Pons (tissue), 1 donor: ENCODE measurements at regions not wholly inside any gene's neighbourhood (a gene's known extent, or its start where the extent isn't known, plus 50 kb on each side); places are given as distances from the start of the nearest gene placed in this dataset.
A peak's percentile ranks its signal among the peaks of the same experiment; 100 is the strongest.

ENCODE experiments used
- DNase-seq: peaks from one replicate; pipeline ENCODE4 v3.0.0-alpha.2; 2016; ENCODE audit warnings: low spot score

DNA sequence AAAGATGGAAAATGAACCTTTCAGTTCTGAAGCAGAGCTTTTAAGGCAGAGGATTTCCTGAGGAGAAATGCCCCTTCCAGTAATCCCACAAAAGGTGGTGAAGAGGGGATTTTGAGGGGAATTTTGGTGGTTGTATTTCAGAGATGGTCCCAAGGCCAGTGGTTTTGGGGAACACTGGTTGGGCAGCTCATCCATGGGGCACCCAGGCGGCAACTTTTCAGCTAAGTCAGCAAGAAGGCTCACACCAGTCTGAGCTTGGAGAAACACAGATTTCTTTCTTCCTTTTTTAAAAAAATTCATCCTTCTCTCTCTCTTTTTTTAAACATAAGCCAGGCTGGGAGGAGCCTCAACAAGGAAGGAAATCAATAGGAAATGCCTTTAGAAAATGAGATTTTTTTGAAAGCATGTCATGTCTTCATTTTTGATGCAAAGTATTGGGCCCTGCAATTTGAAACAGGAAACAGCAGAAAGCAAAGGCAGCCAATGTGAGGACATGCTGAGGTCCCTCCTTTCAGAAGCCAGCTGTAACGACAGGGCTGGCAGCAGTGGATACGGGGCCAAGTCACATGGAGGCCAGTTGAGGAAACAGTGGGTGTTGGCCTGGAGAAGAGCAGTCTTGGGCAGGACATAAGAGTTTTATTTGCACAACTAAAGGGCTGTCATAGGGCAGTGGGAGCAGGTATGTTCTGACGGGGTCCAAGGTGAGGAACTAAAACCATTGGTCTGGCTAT, 155.3 kb upstream of the KLF4 start:
- DNase-seq, result peak; percentile 50

DNA sequence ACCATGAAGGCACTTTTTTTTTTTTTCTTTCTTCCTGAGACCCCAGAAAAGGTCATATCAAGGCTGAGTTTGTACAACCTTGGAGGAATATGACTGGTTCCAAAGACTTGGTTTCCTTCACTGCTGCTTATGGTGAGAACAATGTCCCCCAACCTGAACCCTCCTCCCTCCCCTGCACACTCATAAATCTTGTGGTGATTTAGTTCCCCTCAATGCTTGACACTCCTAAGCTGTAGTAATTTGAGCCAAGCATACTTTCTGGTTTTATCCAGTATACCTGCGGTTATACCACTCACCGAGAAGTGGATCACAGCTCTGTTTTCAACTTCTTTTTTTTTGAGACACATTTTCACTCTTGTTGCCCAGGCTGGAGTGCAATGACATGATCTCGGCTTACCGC, 149.9 kb upstream of the KLF4 start:
- no peak for DNase-seq

DNA sequence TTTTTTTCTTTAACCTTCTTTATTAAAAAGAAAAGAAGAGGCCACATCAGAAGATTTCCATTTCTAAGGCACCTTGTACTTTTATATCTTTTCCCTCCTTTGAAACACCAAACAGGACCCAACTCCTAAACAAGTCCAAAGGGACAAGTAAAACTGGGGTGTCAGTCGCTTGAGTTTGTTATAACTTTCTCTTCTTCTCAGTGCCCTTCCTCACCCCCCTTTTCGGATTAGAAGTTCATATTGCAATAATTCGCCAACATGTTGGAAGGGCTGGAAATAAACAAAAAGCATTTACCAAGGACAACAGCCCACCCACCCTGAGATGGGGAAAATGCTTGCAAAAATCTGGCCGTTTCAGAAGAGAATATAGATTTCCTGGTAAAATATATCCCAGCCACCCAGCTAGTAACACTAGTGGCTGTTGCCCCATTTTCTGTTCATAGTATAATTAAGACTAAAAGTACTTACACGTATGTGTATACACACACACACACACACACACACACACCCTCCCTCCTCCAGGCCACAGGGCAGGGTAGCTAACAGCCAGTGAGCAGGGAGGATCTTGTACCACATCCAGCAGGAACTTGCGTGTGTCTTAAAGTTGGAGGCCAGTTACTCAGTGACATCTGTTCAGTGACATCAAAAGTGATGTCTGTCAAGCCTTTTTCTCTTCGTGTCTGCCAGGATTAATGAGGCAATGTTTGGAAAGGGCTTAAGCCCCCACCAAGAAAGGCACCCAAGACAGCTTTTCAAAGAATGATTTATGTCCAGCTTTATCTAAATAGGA, 149.1 kb upstream of the KLF4 start:
- peak; percentile 41 for DNase-seq

DNA sequence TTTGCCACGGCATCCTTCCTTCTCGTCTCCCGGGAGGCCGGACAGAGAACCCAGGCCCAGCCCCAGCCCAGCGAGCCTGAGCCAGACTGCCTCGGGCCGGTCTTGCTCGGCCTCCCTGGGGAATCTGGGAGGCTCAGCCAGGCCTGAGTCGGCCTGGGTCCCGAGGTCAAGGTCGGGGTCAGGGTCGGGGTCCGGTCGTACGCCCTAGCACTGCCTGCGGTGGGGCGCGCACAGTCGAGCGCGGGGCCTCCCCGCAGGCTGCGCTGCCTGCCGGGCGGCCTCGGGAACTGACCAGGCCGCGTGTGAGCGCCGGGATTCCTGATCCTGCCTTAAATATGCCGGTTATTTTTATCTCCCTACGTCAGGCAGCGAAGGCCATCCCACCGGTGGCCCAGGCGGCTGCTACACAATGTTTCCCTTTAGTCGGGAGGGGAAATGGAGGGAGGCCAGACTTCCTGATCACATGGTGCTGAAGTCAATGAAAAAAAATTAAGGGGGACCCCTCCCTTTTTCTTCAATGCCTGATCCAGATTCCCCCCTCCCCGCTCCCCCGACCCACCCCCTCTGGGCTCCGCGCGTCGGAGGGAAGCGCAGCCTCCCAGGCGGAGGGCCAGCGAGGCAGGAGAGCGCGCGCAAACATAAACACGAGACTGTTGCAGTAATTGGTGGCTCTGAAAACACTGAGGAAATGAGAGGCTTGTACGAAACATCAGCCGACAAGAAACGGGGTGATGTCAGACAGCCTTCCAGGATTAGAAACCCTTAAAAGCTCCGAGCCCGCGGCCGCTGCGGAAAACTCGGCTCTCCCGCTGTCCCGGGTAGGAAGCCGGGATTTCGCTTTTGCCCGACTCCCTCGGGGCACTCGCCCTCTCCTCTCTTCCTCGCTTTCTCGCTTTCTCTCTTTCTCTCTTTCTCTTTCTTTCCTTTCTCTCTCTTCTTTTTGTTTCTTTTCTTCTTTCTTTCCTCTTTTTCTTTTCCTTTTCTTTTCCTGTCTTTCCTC, 148.2 kb upstream of the KLF4 start:
- DNase-seq, result peak; percentile 92

DNA sequence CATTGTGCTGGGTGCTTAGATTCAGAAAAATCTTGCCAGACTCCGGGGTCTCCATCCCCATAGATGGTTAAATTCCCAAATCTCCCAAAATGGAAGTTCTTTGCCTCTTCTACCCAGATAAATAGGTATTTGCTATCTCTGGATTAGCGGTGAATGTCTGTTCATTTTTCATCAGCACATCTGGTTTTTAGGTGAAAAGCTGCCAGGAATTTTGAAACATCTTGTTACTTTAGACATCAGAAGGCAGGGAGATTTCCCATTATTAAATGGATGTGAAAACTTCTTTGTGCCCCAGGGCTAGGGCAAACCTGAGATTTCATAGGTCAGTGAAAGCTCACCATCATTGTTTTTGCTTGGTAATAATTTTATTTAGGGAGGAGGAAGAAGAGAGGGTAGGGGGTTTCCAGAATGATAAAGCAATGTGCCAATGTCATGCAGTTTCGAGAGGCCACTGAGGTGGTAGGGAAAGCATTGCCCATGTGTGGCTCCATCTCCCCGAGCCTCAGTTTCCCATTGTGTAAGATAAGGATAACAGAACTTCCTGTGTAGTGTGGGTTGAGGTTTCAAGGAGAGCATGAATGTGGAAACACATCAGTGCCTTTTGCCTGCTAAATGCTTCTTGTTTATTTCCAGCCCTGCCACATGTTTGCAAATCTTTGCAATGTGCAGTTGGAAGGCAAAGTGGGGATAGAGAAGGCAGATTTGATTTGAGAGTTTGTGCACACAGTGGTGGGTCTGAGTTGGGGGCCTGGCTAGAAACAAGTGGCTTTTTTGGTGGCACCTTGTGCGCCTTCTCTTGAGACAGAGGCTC, 147.2 kb upstream of the KLF4 start:
- peak; percentile 30 for DNase-seq

DNA sequence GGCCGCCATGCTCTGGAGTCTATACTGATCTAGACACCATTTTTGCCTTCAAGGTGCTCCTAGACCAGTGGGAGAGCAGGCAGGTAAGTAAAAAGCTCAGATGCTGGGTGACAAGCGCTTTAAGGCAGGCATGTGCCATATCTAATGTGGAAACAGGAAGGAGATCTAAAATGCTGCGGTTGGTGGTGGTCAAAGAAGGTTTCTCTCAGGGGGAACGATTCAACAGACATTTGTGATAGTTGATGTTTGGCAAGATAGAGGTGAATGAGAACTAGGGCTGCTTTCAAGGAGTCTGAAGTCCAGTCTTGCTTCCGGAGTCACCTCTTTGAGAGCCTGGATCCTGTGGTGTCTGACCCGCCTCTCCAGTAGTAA, 146.2 kb upstream of the KLF4 start:
- no peak for DNase-seq

DNA sequence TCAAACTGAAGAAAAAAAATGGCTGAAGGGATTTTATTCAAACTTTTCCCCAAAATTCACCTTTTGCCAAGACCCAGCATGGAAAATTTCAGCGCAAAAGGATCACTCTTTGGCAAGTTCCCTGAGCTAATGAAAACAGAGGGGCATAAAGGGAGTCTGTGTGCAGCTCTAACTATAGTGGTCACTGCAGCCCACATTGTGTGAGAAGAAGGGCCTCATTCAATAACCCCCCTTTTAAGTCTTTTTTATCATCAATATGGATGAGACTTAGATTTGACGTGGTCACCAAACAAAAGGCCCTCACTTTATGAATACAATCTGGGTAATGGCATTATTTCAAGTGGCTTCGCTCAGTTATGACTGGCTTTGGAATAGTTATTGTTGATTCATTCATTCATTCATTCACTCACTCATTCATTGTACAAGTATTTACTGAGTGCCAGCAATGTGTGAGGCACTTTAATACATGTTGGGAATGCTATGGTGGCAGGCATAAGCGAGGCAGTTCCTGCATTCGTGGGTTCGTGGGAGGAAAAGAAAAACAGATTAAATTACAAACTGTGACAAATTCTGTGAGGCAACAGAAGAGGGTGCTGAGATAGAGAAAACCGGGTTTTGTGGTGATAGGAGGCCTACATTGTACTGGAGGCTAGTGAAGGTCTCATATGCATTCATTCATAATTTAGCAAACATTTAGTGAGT, 145.7 kb upstream of the KLF4 start:
- peak; percentile 84 for DNase-seq

DNA sequence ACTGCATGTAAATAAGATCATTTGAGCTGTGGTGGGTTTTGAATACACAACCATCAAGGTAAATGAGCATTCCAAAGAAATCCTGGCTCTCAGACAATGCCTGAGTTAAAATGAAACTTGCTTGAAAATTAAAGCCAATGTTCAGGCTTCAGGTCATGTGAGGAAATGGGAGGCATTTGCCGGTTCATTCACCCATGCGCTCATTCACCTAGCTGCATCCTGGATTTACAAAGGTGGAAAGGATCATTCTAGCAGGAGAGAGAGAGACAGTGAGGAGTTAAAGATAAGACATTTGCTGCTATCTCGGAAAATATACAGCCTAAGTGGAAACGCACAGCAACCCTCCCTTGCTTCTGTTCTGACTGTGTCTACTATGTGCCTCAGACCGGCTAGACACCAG, 143.8 kb upstream of the KLF4 start:
- no peak for DNase-seq

DNA sequence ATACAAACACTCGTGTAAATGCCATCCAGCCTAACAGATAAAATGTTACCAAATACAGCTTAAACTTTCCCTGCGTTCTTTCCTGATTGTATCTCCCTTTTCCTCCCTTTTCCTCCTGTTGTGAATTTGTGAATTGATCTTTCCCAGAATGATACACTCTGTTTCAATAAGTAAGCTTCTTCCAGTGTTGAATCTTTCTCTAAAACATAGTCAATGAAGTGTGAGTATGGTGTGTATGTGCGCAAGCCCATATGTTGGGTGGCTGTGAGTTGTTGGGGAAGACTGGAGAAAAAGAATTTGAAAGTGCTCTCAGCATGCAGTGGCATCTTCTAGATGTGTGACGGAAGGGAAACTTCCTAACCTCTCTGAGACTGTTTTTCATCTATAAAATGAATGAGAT, 143.1 kb upstream of the KLF4 start:
- DNase-seq, result no peak

DNA sequence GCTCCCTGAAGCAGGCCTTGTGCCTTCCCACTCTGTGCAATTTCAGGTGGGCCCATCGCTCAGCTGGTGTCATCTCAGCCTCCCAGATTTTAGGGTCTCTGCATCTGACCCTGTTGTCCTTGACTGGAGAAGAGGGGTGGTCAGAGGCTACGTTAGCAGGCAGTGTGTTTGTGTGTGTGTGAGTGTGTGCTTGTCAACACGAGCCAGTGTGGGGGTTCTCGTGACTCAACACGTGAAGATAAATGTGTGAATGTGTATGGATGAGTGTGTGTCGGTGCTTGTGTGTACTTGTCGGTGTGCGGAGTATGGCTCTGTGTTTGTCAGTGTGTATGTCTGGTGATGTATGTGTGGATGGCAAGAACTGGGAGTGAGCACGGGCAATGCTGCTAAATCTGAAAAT, 142.6 kb upstream of the KLF4 start:
- no peak for DNase-seq

DNA sequence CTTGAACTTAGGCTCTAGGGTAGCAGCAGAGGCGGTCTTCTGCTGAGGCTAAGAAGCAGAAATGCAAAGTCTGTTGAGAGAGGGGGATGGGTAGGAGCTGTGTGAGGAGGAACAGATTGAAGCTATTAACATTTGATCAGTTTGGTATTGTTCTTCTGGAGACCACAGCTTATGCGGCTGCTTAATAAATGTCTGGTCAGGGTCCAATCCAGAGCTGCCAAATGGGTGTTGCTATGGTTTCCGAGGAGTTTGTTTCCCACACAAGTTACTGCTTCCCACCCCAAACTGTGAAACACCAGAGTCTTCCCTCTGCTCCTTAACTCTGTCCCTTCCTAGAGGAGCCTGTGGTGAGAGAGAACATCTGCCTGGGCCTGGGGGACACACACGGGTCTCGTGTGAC, 142.2 kb upstream of the KLF4 start:
- no peak for DNase-seq

DNA sequence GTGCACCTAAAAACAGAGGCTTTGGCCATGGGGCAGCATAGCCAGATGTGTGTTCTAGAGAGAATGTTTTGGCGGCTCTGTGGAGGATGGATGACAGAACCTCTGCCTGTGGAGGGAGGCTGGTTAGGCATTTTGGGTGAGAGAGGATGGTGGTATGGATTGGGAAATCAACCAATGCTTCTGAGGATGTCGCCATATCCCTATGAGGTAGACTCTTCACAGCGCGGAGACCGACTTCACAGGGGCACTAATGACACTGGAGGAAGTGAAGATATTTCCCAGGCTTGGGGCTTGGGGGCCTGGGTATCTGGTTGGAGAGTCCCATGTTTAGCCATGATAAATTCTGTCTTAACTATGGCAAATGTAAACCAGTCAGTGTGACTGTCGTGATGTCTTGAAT, 140.6 kb upstream of the KLF4 start:
- DNase-seq, result no peak

DNA sequence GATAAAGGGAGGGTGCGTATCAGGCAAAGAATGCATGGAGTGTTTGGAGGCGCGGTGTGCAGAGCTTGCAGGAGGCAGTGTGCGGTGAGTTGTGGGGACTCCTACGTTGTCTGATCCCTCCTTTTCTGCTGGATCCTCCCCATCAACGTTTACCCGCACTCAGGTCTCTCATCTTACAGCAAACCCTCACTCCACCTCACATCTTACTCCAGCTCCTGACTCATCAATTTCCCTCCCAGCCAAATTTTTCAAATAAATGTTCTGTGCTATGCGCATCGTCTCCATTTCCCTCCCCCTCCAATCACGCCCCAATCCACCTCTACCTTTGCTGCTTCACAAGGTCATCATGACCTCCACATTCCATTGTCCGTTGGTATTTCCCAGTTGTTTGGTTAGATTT, 138.9 kb upstream of the KLF4 start:
- DNase-seq, result no peak

DNA sequence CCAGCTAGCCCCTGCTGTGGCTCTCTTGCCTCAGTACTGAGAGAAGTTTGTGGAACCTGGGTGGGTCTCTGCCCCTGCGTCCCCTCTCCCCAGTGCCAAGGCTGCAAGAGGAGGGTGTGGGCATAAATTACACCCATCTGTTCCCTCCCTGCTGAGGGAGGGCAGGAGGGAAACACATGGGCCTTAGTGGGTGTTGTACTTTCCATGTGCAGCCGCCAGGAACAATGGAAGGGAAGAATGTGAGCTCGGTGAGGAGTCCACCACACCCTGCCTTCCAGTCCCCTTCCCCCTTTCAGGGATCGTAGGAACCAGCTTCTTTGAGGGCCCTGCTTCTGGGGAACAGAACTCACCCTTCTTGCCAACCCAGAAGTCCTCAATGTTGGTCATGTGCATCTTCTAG, 138.2 kb upstream of the KLF4 start:
- DNase-seq, result no peak

DNA sequence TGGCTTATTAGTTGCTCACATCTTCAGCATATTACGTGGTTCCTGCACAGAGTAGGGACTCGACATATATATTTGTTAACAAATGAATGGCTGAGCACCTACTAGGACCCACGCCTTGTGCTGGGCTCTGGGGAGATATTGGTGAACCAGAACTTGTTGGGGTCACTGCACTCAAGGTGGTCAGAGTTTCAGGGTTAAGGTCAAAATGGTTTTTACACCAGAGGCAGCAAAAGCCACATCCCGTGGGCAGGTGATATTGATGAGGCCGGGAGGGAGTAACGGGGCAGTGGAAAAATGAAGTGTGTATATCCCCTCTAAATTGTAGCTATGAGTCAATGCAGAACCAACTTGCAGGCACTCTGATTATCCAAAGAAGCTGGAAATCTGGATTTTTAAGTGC, 136.5 kb upstream of the KLF4 start:
- DNase-seq, result no peak

DNA sequence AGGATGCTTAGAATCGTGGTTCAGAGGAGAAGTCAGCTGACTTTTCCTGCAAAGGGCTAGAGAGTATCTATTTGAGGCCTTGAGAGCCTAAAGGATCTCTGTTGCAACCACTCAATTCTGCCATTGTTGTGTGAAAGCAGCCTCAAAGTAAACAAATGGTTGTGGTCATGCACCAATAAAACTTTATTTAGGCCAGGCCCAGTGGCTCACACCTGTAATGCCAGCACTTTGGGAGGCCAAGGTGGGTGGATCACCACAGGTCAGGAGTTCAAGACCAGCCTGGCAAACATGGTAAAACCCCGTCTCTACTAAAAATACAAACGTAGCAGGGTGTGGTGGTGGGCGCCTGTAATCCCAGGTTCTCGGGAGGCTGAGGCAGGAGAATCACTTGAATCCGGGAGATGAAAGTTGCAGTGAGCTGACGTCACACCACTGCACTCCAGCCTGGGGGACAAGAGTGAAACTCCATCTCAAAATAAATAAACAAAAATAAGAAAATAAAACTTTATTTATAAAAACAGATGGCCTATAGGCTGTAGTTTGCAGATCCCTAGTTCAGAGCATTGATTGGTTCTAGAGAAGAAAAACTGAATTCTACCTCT, 135.9 kb upstream of the KLF4 start:
- no peak for DNase-seq

DNA sequence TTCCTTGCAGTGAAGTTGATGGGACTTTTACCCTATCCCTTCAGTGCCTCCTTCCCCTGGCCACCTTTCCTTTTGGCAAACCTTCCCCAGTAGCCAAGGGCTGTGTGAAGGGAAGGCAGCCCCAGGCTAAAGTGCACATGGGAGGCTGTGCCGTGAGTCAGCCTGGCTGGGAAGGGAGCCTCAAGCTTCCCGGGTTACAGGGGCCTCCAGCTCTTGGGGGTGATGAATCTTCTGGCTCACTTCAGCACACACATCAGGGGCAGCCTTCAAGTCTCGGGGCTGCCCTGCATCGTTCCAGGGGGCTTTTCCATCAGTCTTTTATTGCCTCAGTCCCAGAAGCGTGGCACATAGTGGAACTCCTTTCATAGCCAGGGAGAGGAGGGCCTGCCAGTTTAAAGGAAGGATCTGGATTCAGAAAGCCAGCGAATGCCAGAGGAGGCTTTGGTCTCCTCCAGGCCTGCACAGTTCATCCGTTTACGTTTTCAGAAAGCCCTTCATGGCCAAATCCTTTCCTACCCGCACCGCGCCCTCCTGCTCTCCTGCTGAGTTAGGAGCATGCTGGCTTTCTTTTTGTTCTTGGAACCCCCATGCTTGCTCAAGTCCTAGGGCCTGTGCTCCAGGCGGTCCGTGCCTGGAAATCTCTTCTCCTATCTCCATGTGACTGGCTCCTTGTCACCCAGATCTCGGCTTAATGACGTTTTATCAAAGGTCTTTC, 134.8 kb upstream of the KLF4 start:
- no peak for DNase-seq

DNA sequence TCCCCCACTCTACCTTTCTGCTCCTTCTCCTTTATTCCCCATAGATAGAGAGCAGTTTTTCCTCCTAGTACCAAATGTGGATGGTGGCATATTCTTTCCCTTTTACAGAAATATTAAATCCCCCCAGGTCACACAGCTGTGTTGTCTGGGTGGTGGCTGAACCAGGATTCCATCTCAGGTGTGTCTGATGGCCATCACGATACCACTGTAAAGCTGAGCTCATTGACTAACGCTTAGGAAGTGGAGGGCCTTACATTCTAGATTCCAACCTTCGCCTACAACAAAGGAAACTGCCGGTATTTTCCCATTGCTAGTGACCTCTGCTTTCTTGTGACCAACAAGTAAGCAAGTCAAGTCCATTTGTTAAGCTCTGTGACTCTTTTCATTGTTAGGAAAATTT, 131.9 kb upstream of the KLF4 start:
- DNase-seq, result no peak

DNA sequence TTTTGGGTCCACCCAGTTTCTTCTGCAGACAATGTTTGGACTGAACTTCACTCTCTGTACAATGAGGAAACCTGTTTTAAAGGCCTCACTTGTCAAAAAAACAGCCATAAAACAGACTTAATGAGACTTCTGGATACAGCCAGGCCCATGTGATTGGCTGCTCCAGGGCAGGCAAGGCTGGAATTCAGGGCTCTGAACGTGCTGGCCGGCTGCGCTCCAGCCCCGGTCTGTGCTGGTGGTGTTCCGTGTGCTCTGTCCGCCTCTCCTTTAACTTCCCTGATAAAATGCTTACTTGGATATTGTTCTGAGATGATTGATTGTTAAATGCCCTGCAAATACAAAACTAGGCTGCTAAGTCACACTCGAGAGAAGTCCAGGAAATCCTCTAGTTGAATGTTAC, 131.2 kb upstream of the KLF4 start:
- no peak for DNase-seq

DNA sequence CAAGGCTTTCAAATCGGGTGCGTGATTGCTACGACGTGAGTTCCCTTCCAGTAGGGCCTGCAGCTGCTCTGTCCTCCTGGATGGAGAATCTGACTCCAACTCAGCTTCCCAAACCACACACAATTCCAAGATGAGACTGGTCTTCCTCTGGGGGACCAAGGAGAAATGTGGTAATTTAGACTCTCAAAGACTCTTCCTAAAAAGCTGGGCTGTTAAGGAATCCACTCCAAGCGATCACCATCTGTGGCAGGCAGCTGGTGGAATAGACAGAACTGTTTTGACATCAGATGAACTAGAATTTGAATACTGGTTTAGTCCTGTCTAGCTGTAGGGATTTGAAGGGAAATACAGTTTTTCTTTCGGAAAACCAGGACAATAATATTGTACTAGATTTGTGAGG, 130.7 kb upstream of the KLF4 start:
- DNase-seq, result no peak
